Neural progenitor cell (in vitro differentiated cells): ENCODE measurements at regions not wholly inside any gene's neighbourhood (a gene's known extent, or its start where the extent isn't known, plus 50 kb on each side); places are given as distances from the start of the nearest gene placed in this dataset.

Experiments used
- DNase-seq: peaks from one replicate; pipeline ENCODE4 v3.0.0-alpha.2; 2016; ENCODE audit warnings: low spot score
- H2AFZ ChIP-seq: fragments of 200-600 bp; sonication (generic); replicated peaks from 2 replicates; pipeline ENCODE4 v1.6.1; 2016; ENCODE audit warnings: antibody characterized with exemption
- H3F3A ChIP-seq: fragments of 200-600 bp; sonication (generic); 2 replicates; pipeline ENCODE4 v1.6.1; 2016; ENCODE audit warnings: antibody characterized with exemption, low read depth
- H3K27ac ChIP-seq: fragments of 200-600 bp; sonication (generic); 2 replicates; pipeline ENCODE4 v1.5.1; 2016; ENCODE audit warnings: mild to moderate bottlenecking
- H3K27me3 ChIP-seq: fragments of 200-600 bp; sonication (generic); 2 replicates; pipeline ENCODE4 v1.6.1; 2016; ENCODE audit warnings: mild to moderate bottlenecking, moderate library complexity
- H3K36me3 ChIP-seq: fragments of 200-600 bp; sonication (generic); 2 replicates; pipeline ENCODE4 v1.5.1; 2016
- H3K4me1 ChIP-seq: fragments of 200-600 bp; sonication (generic); 2 replicates; pipeline ENCODE4 v1.6.1; 2016; ENCODE audit warnings: mixed run types
- H3K4me2 ChIP-seq: fragments of 200-600 bp; sonication (generic); 2 replicates; pipeline ENCODE4 v1.6.1; 2016
- H3K4me3 ChIP-seq: fragments of 200-600 bp; sonication (generic); 2 replicates; pipeline ENCODE4 v1.5.1; 2016
- H3K79me2 ChIP-seq: fragments of 200-600 bp; sonication (generic); 2 replicates; pipeline ENCODE4 v1.6.1; 2016; ENCODE audit warnings: low read depth
- H3K9ac ChIP-seq: fragments of 200-600 bp; sonication (generic); 2 replicates; pipeline ENCODE4 v1.6.1; 2016
- H3K9me3 ChIP-seq: fragments of 200-600 bp; sonication (generic); 2 replicates; pipeline ENCODE4 v1.5.1; 2016; ENCODE audit warnings: low read depth
- H4K20me1 ChIP-seq: fragments of 200-600 bp; sonication (generic); 2 replicates; pipeline ENCODE4 v1.6.1; 2016; ENCODE audit warnings: low read depth
- H3K27ac Mint-ChIP-seq: 3 replicates; pipeline ENCODE4 v1.8.0; 2021; ENCODE audit warnings: mixed read lengths
- H3K27me3 Mint-ChIP-seq: 2 replicates; pipeline ENCODE4 v1.8.0; 2022; ENCODE audit warnings: low read depth, mild to moderate bottlenecking, inconsistent platforms, moderate library complexity, mixed read lengths; ENCODE audit not compliant: insufficient read depth
- H3K36me3 Mint-ChIP-seq: 3 replicates; pipeline ENCODE4 v1.8.0; 2021; ENCODE audit warnings: mixed read lengths
- H3K4me1 Mint-ChIP-seq: 3 replicates; pipeline ENCODE4 v1.8.0; 2021; ENCODE audit warnings: mixed read lengths
- H3K4me3 Mint-ChIP-seq: 3 replicates; pipeline ENCODE4 v1.8.0; 2021; ENCODE audit warnings: mild to moderate bottlenecking, moderate library complexity, mixed read lengths
- H3K9me3 Mint-ChIP-seq: 3 replicates; pipeline ENCODE4 v1.8.0; 2020; ENCODE audit warnings: mixed read lengths
- CTCF ChIP-seq: fragments of 200-600 bp; sonication (generic); IDR thresholded peaks from 2 replicates; pipeline ENCODE4 v1.5.1; 2017; ENCODE audit warnings: antibody characterized with exemption, mild to moderate bottlenecking
- EZH2 ChIP-seq: fragments of 200-600 bp; sonication (generic); IDR thresholded peaks from 2 replicates; pipeline ENCODE4 v1.6.1; 2017; ENCODE audit warnings: antibody characterized with exemption, mild to moderate bottlenecking, moderate library complexity
- EZH2phosphoT487 ChIP-seq: fragments of 200-600 bp; sonication (generic); IDR thresholded peaks from 2 replicates; pipeline ENCODE4 v1.6.1; 2017; ENCODE audit warnings: antibody characterized with exemption

GRCh38 chr13:21932578-21932977 lies 261.7 kb downstream of the FGF9 start:
- H3K4me2 ChIP-seq, result no peak overlapping the region
- H3K4me1 ChIP-seq, result peaks cover 8% of the 10 kb centered on the region
- no peak overlapping the region for H2AFZ ChIP-seq
- peaks cover 3% of the 10 kb centered on the region for H3K27me3 Mint-ChIP-seq
- no peak overlapping the region for H3K4me3 ChIP-seq
- no peaks in the 10 kb centered on the region for H3K9me3 Mint-ChIP-seq
- H3F3A ChIP-seq, result no peaks in the 10 kb centered on the region
- no peaks in the 10 kb centered on the region for H4K20me1 ChIP-seq
- H3K27ac ChIP-seq, result no peak overlapping the region
- no peak overlapping the region for H3K9ac ChIP-seq
- no peaks in the 10 kb centered on the region for H3K27me3 ChIP-seq
- no peaks in the 10 kb centered on the region for H3K79me2 ChIP-seq
- no peak overlapping the region for H3K27ac Mint-ChIP-seq
- H3K9me3 ChIP-seq, result no peaks in the 10 kb centered on the region
- no peak for DNase-seq
- no peaks in the 10 kb centered on the region for H3K36me3 ChIP-seq
- peaks cover 3% of the 10 kb centered on the region for H3K4me1 Mint-ChIP-seq
- no peaks in the 10 kb centered on the region for H3K36me3 Mint-ChIP-seq
- no peak for TF ChIP-seq CTCF
- no peak for TF ChIP-seq EZH2
- no peak for TF ChIP-seq EZH2phosphoT487
- no peak overlapping the region for H3K4me3 Mint-ChIP-seq

- no peak overlapping the region for H3K4me3 Mint-ChIP-seq
- Histone ChIP-seq H3K36me3 (no peaks in the 10 kb centered on the region), H3K9ac (no peak overlapping the region), H3K9me3 (no peaks in the 10 kb centered on the region), H3K4me2 (no peak overlapping the region), H4K20me1 (no peaks in the 10 kb centered on the region), H3K79me2 (no peaks in the 10 kb centered on the region), H3K4me1 (peaks cover 8% of the 10 kb centered on the region), H3K27ac (no peak overlapping the region), H2AFZ (no peak overlapping the region), H3F3A (no peaks in the 10 kb centered on the region), H3K27me3 (no peaks in the 10 kb centered on the region), H3K4me3 (no peak overlapping the region)
- no peaks in the 10 kb centered on the region for H3K9me3 Mint-ChIP-seq
- H3K27me3 Mint-ChIP-seq, result peaks cover 3% of the 10 kb centered on the region
- no peak for TF ChIP-seq EZH2phosphoT487
- TF ChIP-seq EZH2, result no peak
- TF ChIP-seq CTCF, result no peak
- peaks cover 3% of the 10 kb centered on the region for H3K4me1 Mint-ChIP-seq
- no peaks in the 10 kb centered on the region for H3K36me3 Mint-ChIP-seq
- no peak for DNase-seq
- H3K27ac Mint-ChIP-seq, result no peak overlapping the region
Observed at GRCh38 chr13:21932996-21933395, 262.1 kb downstream of the FGF9 start.

- Histone ChIP-seq H3K36me3 (no peaks in the 10 kb centered on the region), H3K4me3 (no peak overlapping the region), H3K27ac (no peak overlapping the region), H3F3A (no peaks in the 10 kb centered on the region), H2AFZ (no peak overlapping the region), H3K9me3 (no peaks in the 10 kb centered on the region), H3K27me3 (no peaks in the 10 kb centered on the region), H4K20me1 (no peaks in the 10 kb centered on the region), H3K4me1 (peaks cover 3% of the 10 kb centered on the region), H3K9ac (no peak overlapping the region), H3K4me2 (no peak overlapping the region), H3K79me2 (no peaks in the 10 kb centered on the region)
- peaks cover 5% of the 10 kb centered on the region for H3K27me3 Mint-ChIP-seq
- H3K4me3 Mint-ChIP-seq, result no peak overlapping the region
- TF ChIP-seq CTCF, result no peak
- TF ChIP-seq EZH2phosphoT487, result no peak
- no peak for TF ChIP-seq EZH2
- H3K9me3 Mint-ChIP-seq, result no peaks in the 10 kb centered on the region
- no peak for DNase-seq
- peaks cover 3% of the 10 kb centered on the region for H3K4me1 Mint-ChIP-seq
- H3K27ac Mint-ChIP-seq, result no peak overlapping the region
- H3K36me3 Mint-ChIP-seq, result no peaks in the 10 kb centered on the region
Observed at GRCh38 chr13:21934284-21934683, 263.4 kb downstream of the FGF9 start.
